ENCODE measurements at regions not wholly inside any gene's neighbourhood (a gene's known extent, or its start where the extent isn't known, plus 50 kb on each side); places are given as distances from the start of the nearest gene placed in this dataset.

GRCh38 chr6:159456349-159456748 is 236.7 kb downstream of the SOD2 start:
- TF ChIP-seq CTCF (IDR thresholded peaks at IDR 0.05; ENCODE audit: low read depth, low read length, poor library complexity, severe bottlenecking) (no peak), EZH2phosphoT487 (IDR thresholded peaks at IDR 0.05; ENCODE audit: borderline replicate concordance, low read length) (no peak)
